NT2/D1 (cell line): ENCODE measurements at regions not wholly inside any gene's neighbourhood (a gene's known extent, or its start where the extent isn't known, plus 50 kb on each side); places are given as distances from the start of the nearest gene placed in this dataset.

Source experiments
- DNase-seq: peaks from one replicate; pipeline ENCODE4 v3.0.0-alpha.2; 2011; ENCODE audit warnings: low read depth, low spot score
- H3K27me3 ChIP-seq: 2 replicates; pipeline ENCODE4 v1.6.0; 2011; ENCODE audit warnings: mild to moderate bottlenecking; ENCODE audit not compliant: insufficient read length, insufficient read depth
- H3K36me3 ChIP-seq: 2 replicates; pipeline ENCODE4 v1.6.1; 2011; ENCODE audit warnings: mild to moderate bottlenecking, low read length, mixed read lengths; ENCODE audit not compliant: insufficient read depth, insufficient read length
- H3K4me1 ChIP-seq: 2 replicates; pipeline ENCODE4 v1.5.1; 2011; ENCODE audit not compliant: insufficient read depth, insufficient read length
- H3K4me3 ChIP-seq: 2 replicates; pipeline ENCODE4 v1.5.1; 2011; ENCODE audit warnings: low read depth; ENCODE audit not compliant: insufficient read length
- H3K9ac ChIP-seq: 2 replicates; pipeline ENCODE4 v1.6.0; 2011; ENCODE audit warnings: low read depth; ENCODE audit not compliant: insufficient read length
- H3K9me3 ChIP-seq: 2 replicates; pipeline ENCODE4 v1.5.1; 2011; ENCODE audit warnings: mild to moderate bottlenecking, low read length; ENCODE audit not compliant: insufficient read depth
- SUZ12 ChIP-seq: IDR thresholded peaks from 2 replicates; pipeline ENCODE4 v1.6.1; 2011; ENCODE audit not compliant: insufficient read length, insufficient read depth; ENCODE audit errors: extremely low read depth
- YY1 ChIP-seq: IDR thresholded peaks from 2 replicates; pipeline ENCODE4 v1.6.1; 2011; ENCODE audit not compliant: insufficient read length, insufficient read depth
- ZNF274 ChIP-seq: IDR thresholded peaks from 2 replicates; pipeline ENCODE4 v1.6.1; 2011; ENCODE audit warnings: mild to moderate bottlenecking, low read depth, low read length

- H3K9me3 ChIP-seq: no peaks in the 10 kb centered on the region
- no peak overlapping the region for H3K9ac ChIP-seq
- no peak overlapping the region for H3K4me3 ChIP-seq
- no peaks in the 10 kb centered on the region for H3K36me3 ChIP-seq
- TF ChIP-seq ZNF274 (no peak), YY1 (no peak), SUZ12 (no peak)
- H3K4me1 ChIP-seq: no peaks in the 10 kb centered on the region
- H3K27me3 ChIP-seq: no peaks in the 10 kb centered on the region
- DNase-seq: no peak
Observed at GRCh38 chr15:25969886-25970285, 106.8 kb upstream of the ATP10A start.

- H3K36me3 ChIP-seq: no peaks in the 10 kb centered on the region
- H3K9me3 ChIP-seq: no peaks in the 10 kb centered on the region
- H3K27me3 ChIP-seq: no peaks in the 10 kb centered on the region
- no peak overlapping the region for H3K4me3 ChIP-seq
- no peak for DNase-seq
- no peak for TF ChIP-seq ZNF274
- TF ChIP-seq SUZ12: no peak
- H3K4me1 ChIP-seq: no peaks in the 10 kb centered on the region
- no peak overlapping the region for H3K9ac ChIP-seq
Observed at GRCh38 chr15:25967116-25967515, 104.0 kb upstream of the ATP10A start.

- no peak overlapping the region for H3K9ac ChIP-seq
- H3K4me1 ChIP-seq: no peaks in the 10 kb centered on the region
- TF ChIP-seq YY1: no peak
- no peak for TF ChIP-seq ZNF274
- TF ChIP-seq SUZ12: no peak
- no peak overlapping the region for H3K4me3 ChIP-seq
- no peaks in the 10 kb centered on the region for H3K36me3 ChIP-seq
- H3K27me3 ChIP-seq: no peaks in the 10 kb centered on the region
- DNase-seq: no peak
- H3K9me3 ChIP-seq: no peaks in the 10 kb centered on the region
Observed at GRCh38 chr15:25965326-25965725, 102.2 kb upstream of the ATP10A start.

DNA sequence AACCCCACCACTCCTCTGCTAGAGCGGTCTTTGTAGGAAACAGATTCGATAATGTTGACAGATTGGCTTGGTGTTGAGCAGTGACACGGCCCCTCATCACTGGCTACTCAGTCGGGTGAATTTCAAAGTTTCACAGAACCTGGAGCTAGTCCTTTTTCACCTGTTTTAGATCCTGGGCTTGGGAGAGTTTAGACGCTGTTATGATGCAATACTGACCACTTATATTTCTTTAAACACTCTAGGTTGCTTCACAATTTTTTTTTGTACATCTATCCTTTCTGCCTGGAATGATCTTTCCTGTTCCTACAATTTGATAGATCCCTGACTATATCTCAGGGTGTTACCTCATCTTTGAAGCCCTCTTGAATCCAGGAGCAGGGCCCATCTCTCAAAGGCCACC, 97.1 kb upstream of the ATP10A start:
- H3K4me3 ChIP-seq: no peak overlapping the region
- TF ChIP-seq ZNF274 (no peak), YY1 (no peak), SUZ12 (no peak)
- no peaks in the 10 kb centered on the region for H3K27me3 ChIP-seq
- no peak overlapping the region for H3K9ac ChIP-seq
- H3K9me3 ChIP-seq: no peaks in the 10 kb centered on the region
- no peaks in the 10 kb centered on the region for H3K36me3 ChIP-seq
- H3K4me1 ChIP-seq: no peaks in the 10 kb centered on the region
- no peak for DNase-seq

DNA sequence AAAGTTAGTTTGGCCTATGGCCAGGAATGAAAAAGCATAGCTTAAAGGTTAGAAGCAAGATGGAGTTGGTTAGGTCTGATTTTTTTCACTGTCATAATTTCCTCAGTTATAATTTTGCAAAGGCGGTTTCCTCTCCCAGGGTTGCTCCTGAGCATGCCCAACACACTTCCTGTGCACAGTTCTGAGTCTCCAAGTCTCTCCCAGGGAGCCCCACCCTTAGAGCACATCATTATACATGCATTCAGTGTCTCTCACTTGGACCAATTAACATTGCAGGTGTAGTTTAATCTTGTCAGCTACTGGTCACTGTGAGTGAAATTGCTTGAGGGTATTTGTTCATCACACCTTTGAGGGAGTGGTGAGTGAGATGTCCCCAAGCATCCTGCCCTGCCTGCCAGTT, 96.0 kb upstream of the ATP10A start:
- Histone ChIP-seq H3K9ac (no peak overlapping the region), H3K4me3 (no peak overlapping the region), H3K4me1 (no peaks in the 10 kb centered on the region), H3K9me3 (no peaks in the 10 kb centered on the region), H3K27me3 (no peaks in the 10 kb centered on the region), H3K36me3 (no peaks in the 10 kb centered on the region)
- no peak for DNase-seq
- no peak for TF ChIP-seq SUZ12
- no peak for TF ChIP-seq ZNF274
- no peak for TF ChIP-seq YY1

- no peak overlapping the region for H3K9ac ChIP-seq
- DNase-seq: no peak
- TF ChIP-seq ZNF274 (no peak), YY1 (no peak), SUZ12 (no peak)
- H3K4me3 ChIP-seq: no peak overlapping the region
- no peaks in the 10 kb centered on the region for H3K36me3 ChIP-seq
- H3K9me3 ChIP-seq: no peaks in the 10 kb centered on the region
- H3K27me3 ChIP-seq: no peaks in the 10 kb centered on the region
- no peaks in the 10 kb centered on the region for H3K4me1 ChIP-seq
Observed at GRCh38 chr15:25955628-25956027, 92.5 kb upstream of the ATP10A start.

GRCh38 chr15:25954398-25954797, 91.3 kb upstream of the ATP10A start:
- no peaks in the 10 kb centered on the region for H3K36me3 ChIP-seq
- H3K9ac ChIP-seq: no peak overlapping the region
- H3K9me3 ChIP-seq: no peaks in the 10 kb centered on the region
- no peaks in the 10 kb centered on the region for H3K27me3 ChIP-seq
- H3K4me1 ChIP-seq: no peaks in the 10 kb centered on the region
- DNase-seq: no peak
- TF ChIP-seq SUZ12: no peak
- no peak for TF ChIP-seq YY1
- no peak overlapping the region for H3K4me3 ChIP-seq

- Histone ChIP-seq H3K9me3 (no peaks in the 10 kb centered on the region), H3K36me3 (no peaks in the 10 kb centered on the region), H3K9ac (no peak overlapping the region), H3K27me3 (no peaks in the 10 kb centered on the region), H3K4me1 (no peaks in the 10 kb centered on the region), H3K4me3 (no peak overlapping the region)
- TF ChIP-seq SUZ12 (no peak), YY1 (no peak), ZNF274 (no peak)
- DNase-seq: no peak
Observed at GRCh38 chr15:25950014-25950413, 86.9 kb upstream of the ATP10A start.
